SKM-1 (cell line): ENCODE measurements at regions not wholly inside any gene's neighbourhood (a gene's known extent, or its start where the extent isn't known, plus 50 kb on each side); places are given as distances from the start of the nearest gene placed in this dataset.
"Not testable (repeated sequence)": the region's sequence is repeated elsewhere in the genome, so short reads cannot be mapped to it uniquely, and the experiment has no call there.

Experiments used
- DNase-seq: peaks from one replicate; lab custom pipeline; 2025; ENCODE audit not compliant: unreplicated experiment; lab: John Stamatoyannopoulos, UW

GRCh38 chr6:153436351-153436750 is 305.3 kb upstream of the RGS17 start:
- DNase-seq: no peak

- no peak for DNase-seq
Observed at GRCh38 chr6:153435787-153436186, 304.7 kb upstream of the RGS17 start.

GRCh38 chr6:153425536-153425935 is 294.5 kb upstream of the RGS17 start:
- DNase-seq: no peak

GRCh38 chr6:153424719-153425400 is 293.8 kb upstream of the RGS17 start:
- DNase-seq: no peak

DNA sequence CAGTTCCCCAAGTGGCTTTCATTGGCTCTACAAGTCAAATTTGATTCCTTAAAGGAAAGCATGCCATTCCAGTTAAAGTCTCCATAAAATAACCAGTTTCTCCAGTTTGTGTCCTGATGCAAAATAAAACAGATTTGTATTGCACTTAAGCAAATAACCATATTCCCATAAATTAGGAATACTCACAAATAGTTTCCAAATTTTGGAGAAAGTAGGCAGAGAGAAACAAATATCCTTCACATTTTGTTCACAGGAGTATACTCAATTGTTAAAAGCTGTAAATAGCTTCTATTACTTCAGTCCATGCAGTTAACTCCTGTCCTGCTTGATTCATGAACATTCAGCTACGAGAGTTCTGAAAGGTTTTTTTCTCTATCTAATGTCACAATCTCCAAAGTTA is 281.4 kb upstream of the RGS17 start:
- no peak for DNase-seq

- DNase-seq: no peak
Observed at GRCh38 chr6:153411070-153411648, 280.1 kb upstream of the RGS17 start.

DNA sequence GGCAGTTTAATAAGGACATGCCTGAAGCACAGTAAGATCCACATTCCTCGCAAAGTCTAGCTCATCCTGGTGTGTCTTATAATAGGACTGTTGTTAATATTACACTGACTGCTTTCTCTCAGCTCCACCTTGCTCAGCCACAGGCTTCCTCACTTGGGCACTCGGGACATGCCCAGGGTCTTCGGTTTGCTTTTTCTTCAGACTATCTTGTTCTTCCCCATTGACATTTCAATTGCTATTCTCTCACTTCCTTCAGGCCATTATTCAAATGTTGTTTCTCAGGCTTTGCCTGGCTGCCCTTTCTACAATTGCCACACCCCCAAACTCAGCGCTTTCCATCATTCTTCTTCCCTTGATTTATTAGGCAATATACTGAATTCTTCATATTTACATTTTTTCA is 274.8 kb upstream of the RGS17 start:
- no peak for DNase-seq

GRCh38 chr6:153401751-153402150 is 270.7 kb upstream of the RGS17 start:
- no peak for DNase-seq

GRCh38 chr6:153392156-153392555 is 261.1 kb upstream of the RGS17 start:
- no peak for DNase-seq

GRCh38 chr6:153373869-153374268 is 242.8 kb upstream of the RGS17 start:
- no peak for DNase-seq

GRCh38 chr6:153368131-153368530 is 237.0 kb upstream of the RGS17 start:
- no peak for DNase-seq

- DNase-seq: no peak
Observed at GRCh38 chr6:153367021-153367420, 235.9 kb upstream of the RGS17 start.

DNA sequence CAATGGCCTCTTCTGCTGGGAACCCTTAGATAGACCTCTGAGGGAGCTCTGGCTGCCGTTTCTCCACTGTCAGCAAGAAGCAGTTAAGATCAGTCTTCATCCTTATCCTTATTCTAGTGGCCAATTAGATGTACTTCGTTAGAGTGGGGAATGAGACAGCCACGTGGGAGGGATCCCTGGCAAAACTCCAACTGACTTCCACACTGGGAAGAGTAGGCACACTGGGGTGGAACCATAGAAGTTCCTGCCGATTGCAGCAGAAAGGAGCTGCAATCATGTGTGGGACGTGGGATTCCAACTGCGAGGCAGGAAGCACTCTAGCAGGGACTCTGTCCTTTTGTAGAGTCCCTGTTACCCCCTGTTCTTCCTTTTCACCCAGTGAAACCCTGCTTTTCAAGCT is 226.3 kb upstream of the RGS17 start:
- DNase-seq: no peak

DNA sequence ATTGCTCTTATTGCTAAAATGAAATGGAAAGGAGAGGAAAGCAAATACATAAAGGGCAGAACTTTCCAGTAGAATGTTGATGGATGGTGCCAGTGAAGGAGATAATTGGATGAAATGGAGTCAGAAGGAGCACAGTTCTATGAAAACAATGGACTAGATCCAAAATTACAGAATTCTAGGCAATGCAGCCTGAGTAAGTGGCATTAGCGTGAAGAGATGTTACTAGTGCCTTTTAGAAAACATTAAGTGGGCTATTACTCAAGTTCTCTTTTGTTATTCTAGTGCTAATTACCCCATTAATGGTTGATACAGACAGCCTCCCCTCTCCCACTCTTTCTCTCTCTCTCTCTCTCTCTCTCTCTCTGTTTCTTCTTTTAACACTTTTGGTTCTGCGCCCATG is 209.5 kb upstream of the RGS17 start:
- no peak for DNase-seq

DNA sequence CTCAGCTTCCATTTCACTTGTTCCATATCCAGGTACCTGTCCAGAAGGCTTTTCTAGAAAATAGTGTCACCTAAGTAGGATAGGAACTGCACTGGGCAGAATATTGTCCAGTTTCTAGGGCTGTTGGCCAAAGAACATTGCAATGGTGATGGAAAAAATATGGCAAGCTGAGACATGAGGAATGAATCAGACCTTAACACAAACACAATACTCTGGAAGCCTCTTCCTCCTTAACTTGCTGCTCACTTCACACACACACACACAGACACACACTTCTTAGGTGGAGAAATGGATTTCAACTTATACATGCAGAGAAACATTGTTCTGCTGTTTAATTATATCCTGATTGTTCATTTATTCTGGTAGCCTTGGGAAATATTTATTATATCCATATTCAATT is 203.0 kb upstream of the RGS17 start:
- DNase-seq: no peak

DNA sequence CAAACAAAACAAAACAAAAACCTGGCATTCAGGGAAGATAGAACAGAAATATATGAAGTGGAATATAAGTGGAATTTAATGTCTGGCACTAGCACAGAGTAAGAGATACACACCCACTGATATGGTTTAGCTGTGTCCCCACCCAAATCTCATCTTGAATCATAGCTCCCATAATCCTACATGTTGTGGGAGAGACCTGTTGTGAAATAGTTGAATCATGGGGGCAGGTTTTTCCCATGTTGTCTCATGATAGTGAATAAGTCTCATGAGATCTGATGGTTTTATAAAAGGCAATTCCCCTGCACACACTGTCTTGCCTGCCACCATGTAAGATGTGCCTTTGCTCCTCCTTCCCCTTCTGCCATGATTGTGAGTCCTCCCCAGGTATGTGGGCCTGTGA is 200.1 kb upstream of the RGS17 start:
- DNase-seq: not testable (repeated sequence)

DNA sequence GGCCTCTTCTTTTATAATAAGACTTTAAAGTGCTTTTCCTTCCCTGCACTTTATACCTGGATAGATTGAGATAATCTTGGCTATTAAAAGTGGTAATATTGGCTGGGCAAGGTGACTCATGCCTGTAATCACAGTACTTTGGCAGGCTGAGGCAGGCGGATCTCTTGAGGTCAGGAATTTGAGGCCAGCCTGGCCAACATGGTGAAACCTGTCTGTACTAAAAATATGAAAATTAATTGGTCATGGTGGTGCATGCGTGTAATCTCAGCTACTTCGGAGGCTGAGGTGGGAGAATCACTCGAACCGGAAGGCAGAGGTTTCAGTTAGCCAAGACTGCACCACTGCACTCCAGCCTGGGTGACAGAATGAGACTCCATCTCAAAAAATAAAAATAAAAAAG is 197.1 kb upstream of the RGS17 start:
- DNase-seq: no peak

DNA sequence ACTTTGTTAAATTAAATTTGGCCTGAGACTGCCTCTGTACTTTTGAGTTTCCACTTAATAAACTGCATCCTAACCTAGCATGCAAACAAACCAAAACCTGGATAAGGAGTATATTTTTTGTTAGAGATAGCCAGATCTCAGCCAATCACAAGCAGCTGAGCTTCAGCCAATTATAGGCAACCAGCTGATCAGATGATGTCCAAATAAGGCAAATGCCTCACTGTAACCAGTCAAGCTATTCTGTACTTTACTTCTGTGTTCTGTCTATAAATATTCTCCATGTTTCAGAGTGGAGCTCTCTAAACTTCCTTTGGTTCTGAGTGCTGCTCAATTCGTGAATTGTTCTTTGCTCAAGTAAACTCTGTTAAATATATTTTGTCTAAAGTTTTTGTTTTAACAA is 194.6 kb upstream of the RGS17 start:
- no peak for DNase-seq

GRCh38 chr6:153312634-153313033 is 181.6 kb upstream of the RGS17 start:
- no peak for DNase-seq

DNA sequence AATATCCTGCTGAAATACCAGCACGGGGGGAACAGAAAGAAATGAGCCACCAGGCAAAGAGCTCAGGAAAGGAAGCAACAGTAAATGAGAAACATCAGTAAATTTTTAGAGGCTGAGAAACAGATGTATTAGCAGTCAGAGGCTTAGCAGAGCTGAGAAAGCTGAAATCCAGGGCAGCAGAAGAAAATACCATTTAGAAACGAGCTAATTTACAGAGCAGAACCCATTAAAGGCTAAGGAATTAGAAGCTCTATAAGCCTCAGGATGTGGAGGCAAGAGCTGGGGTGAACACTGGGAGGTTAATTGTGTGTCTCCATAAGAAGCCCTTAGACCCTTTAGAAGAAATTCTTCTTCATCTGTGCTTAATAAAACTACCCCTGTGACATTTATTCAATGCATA is 178.6 kb upstream of the RGS17 start:
- DNase-seq: no peak

- no peak for DNase-seq
Observed at GRCh38 chr6:153302133-153302532, 171.1 kb upstream of the RGS17 start.

DNA sequence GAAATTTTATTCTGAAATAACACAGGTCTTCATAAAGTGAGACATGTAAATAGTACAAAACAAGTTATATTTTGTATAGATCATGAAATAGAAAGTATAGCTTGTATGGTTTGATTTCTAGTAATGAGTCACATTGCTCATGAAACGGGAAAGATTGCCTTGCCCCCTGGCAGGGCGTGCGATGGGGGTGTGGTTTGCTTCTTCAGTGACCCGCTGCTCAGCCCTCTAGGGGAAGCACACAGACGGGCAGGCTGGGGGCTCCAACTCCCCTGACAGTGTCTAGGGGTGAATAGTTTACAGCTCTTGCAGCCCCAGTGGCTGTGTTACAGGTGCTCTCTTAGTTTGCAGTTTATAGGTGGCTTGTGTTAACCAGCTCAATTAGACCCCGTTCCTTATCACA is 170.5 kb upstream of the RGS17 start:
- no peak for DNase-seq

- DNase-seq: not testable (repeated sequence)
Observed at GRCh38 chr6:153282456-153282855, 151.4 kb upstream of the RGS17 start.
